ENCODE measurements at regions not wholly inside any gene's neighbourhood (a gene's known extent, or its start where the extent isn't known, plus 50 kb on each side); places are given as distances from the start of the nearest gene placed in this dataset.

- H3K27me3 Mint-ChIP-seq (ENCODE audit: insufficient read depth, low read depth, poor library complexity): peaks cover 5% of the 10 kb centered on the region
- Histone ChIP-seq H3K27ac (ENCODE audit: low read depth) (no peak overlapping the region), H2AFZ (no peak overlapping the region), H3K79me2 (replicated peaks; ENCODE audit: insufficient read depth) (no peaks in the 10 kb centered on the region), H3K9me2 (ENCODE audit: insufficient read depth) (no peaks in the 10 kb centered on the region; the same call in 1 of the 2 replicates), H3K4me1 (ENCODE audit: insufficient read depth) (no peaks in the 10 kb centered on the region), H3K4me2 (no peak overlapping the region), H3F3A (replicated peaks; ENCODE audit: low read depth) (no peaks in the 10 kb centered on the region), H3K4me3 (no peak overlapping the region), H3K27me3 (ENCODE audit: insufficient read depth) (no peaks in the 10 kb centered on the region), H4K20me1 (replicated peaks; ENCODE audit: insufficient read depth) (no peaks in the 10 kb centered on the region), H3K36me3 (ENCODE audit: insufficient read depth) (no peaks in the 10 kb centered on the region)
- peaks cover 11% of the 10 kb centered on the region for H3K9me3 Mint-ChIP-seq
- peaks cover 7% of the 10 kb centered on the region; the same call in 1 of the 3 replicates for H3K4me1 Mint-ChIP-seq
- H3K4me3 Mint-ChIP-seq: no peak overlapping the region
- no peak for ATAC-seq
- H3K27ac Mint-ChIP-seq: no peak overlapping the region
- DNase-seq (ENCODE audit: low spot score): no peak
- TF ChIP-seq POLR2AphosphoS5 (IDR thresholded peaks at IDR 0.05; ENCODE audit: low read depth) (no peak), EZH2 (IDR thresholded peaks at IDR 0.05; ENCODE audit: low read depth, unreplicated experiment) (no peak), CREB1 (CRISPR knock-in tag; IDR thresholded peaks at IDR 0.05; ENCODE audit: low read depth) (no peak), JUNB (IDR thresholded peaks at IDR 0.05; ENCODE audit: unreplicated experiment) (no peak)
- TF ChIP-seq, protein P1, sequence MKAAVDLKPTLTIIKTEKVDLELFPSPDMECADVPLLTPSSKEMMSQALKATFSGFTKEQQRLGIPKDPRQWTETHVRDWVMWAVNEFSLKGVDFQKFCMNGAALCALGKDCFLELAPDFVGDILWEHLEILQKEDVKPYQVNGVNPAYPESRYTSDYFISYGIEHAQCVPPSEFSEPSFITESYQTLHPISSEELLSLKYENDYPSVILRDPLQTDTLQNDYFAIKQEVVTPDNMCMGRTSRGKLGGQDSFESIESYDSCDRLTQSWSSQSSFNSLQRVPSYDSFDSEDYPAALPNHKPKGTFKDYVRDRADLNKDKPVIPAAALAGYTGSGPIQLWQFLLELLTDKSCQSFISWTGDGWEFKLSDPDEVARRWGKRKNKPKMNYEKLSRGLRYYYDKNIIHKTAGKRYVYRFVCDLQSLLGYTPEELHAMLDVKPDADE (IDR thresholded peaks at IDR 0.05): no peak
- TF ChIP-seq, protein P2, sequence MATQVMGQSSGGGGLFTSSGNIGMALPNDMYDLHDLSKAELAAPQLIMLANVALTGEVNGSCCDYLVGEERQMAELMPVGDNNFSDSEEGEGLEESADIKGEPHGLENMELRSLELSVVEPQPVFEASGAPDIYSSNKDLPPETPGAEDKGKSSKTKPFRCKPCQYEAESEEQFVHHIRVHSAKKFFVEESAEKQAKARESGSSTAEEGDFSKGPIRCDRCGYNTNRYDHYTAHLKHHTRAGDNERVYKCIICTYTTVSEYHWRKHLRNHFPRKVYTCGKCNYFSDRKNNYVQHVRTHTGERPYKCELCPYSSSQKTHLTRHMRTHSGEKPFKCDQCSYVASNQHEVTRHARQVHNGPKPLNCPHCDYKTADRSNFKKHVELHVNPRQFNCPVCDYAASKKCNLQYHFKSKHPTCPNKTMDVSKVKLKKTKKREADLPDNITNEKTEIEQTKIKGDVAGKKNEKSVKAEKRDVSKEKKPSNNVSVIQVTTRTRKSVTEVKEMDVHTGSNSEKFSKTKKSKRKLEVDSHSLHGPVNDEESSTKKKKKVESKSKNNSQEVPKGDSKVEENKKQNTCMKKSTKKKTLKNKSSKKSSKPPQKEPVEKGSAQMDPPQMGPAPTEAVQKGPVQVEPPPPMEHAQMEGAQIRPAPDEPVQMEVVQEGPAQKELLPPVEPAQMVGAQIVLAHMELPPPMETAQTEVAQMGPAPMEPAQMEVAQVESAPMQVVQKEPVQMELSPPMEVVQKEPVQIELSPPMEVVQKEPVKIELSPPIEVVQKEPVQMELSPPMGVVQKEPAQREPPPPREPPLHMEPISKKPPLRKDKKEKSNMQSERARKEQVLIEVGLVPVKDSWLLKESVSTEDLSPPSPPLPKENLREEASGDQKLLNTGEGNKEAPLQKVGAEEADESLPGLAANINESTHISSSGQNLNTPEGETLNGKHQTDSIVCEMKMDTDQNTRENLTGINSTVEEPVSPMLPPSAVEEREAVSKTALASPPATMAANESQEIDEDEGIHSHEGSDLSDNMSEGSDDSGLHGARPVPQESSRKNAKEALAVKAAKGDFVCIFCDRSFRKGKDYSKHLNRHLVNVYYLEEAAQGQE (IDR thresholded peaks at IDR 0.05; ENCODE audit: unreplicated experiment): no peak
- no peaks in the 10 kb centered on the region for H3K36me3 Mint-ChIP-seq (ENCODE audit: low read depth)
These were observed 336.7 kb downstream of the GALC start for GRCh38 chr14:87656315-87656714.

DNA sequence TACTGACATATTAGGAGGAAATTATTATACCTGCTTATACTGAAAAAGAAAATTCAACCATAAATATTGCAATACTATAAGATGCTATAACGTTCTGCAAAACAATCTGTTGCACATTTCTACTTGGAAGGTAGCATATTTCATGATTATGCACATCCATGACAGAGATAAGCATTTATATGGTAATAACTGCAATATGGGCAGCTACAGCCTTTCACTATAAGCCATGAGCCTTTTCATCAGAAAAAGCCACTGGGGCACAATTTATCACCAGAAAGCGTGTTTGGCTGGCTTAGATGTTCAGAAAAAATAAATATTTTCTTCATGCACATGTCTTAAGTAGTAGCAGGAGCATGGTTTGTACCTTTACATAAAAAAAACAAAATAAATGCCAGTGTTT lies 340.7 kb downstream of the GALC start:
- H3F3A ChIP-seq (replicated peaks; ENCODE audit: low read depth): no peaks in the 10 kb centered on the region
- peaks cover 7% of the 10 kb centered on the region; the same call in 1 of the 3 replicates for H3K4me1 Mint-ChIP-seq
- DNase-seq (ENCODE audit: low spot score) (no peak), ATAC-seq (no peak)
- no peaks in the 10 kb centered on the region for H3K27me3 ChIP-seq (ENCODE audit: insufficient read depth)
- H3K4me3 ChIP-seq: no peak overlapping the region
- H3K27ac ChIP-seq (ENCODE audit: low read depth): no peak overlapping the region
- peaks cover 5% of the 10 kb centered on the region for H3K27me3 Mint-ChIP-seq (ENCODE audit: insufficient read depth, low read depth, poor library complexity)
- peaks cover 38% of the 10 kb centered on the region for H3K9me3 Mint-ChIP-seq
- no peak overlapping the region for H3K4me3 Mint-ChIP-seq
- H3K36me3 ChIP-seq (ENCODE audit: insufficient read depth): peaks cover 8% of the 10 kb centered on the region; the same call in 1 of the 2 replicates
- no peaks in the 10 kb centered on the region for H3K79me2 ChIP-seq (replicated peaks; ENCODE audit: insufficient read depth)
- H4K20me1 ChIP-seq (replicated peaks; ENCODE audit: insufficient read depth): no peaks in the 10 kb centered on the region
- no peak overlapping the region for H2AFZ ChIP-seq
- H3K9me2 ChIP-seq (ENCODE audit: insufficient read depth): no peaks in the 10 kb centered on the region; the same call in 1 of the 2 replicates
- H3K4me2 ChIP-seq: no peak overlapping the region
- H3K27ac Mint-ChIP-seq: no peak overlapping the region
- H3K4me1 ChIP-seq (ENCODE audit: insufficient read depth): no peaks in the 10 kb centered on the region
- peaks cover 20% of the 10 kb centered on the region for H3K36me3 Mint-ChIP-seq (ENCODE audit: low read depth)
- TF ChIP-seq NANOG (IDR thresholded peaks at IDR 0.05; ENCODE audit: borderline replicate concordance) (no peak), ZNF462 (CRISPR knock-in tag; IDR thresholded peaks at IDR 0.05) (no peak), CREB1 (CRISPR knock-in tag; IDR thresholded peaks at IDR 0.05; ENCODE audit: low read depth) (no peak), CTCF (conservative IDR thresholded peaks at IDR 0.05; ENCODE audit: low read depth in 2 of 2) (no peak), STAT1 (IDR thresholded peaks at IDR 0.05; ENCODE audit: unreplicated experiment) (no peak), POLR2AphosphoS5 (IDR thresholded peaks at IDR 0.05; ENCODE audit: low read depth) (no peak)

Measured in GM23338 (cell line).